OCI-LY1 (cell line): ENCODE measurements at regions not wholly inside any gene's neighbourhood (a gene's known extent, or its start where the extent isn't known, plus 50 kb on each side); places are given as distances from the start of the nearest gene placed in this dataset.
"Not testable (repeated sequence)": the region's sequence is repeated elsewhere in the genome, so short reads cannot be mapped to it uniquely, and the experiment has no call there.

Source experiments
- H2AFZ ChIP-seq: fragments of 200-600 bp; sonication (generic), shearing (Covaris generic); 2 replicates; pipeline ENCODE4 v1.6.0; 2014; ENCODE audit warnings: antibody characterized with exemption, mild to moderate bottlenecking, low read length
- H3F3A ChIP-seq: fragments of 200-600 bp; sonication (generic), shearing (Covaris generic); 2 replicates; pipeline ENCODE4 v1.6.0; 2014; ENCODE audit warnings: mild to moderate bottlenecking, antibody characterized with exemption, low read length, moderate library complexity; ENCODE audit not compliant: insufficient read depth
- H3K27ac ChIP-seq: fragments of 200-600 bp; sonication (generic); 2 replicates; pipeline ENCODE4 v1.5.1; 2014; ENCODE audit warnings: low read length, mixed run types, mild to moderate bottlenecking, low read depth; ENCODE audit not compliant: poor library complexity, severe bottlenecking
- H3K27me3 ChIP-seq: fragments of 200-600 bp; sonication (generic); 2 replicates; pipeline ENCODE4 v1.6.0; 2014; ENCODE audit warnings: antibody characterized with exemption, mild to moderate bottlenecking, low read length, moderate library complexity; ENCODE audit not compliant: insufficient read depth
- H3K36me3 ChIP-seq: fragments of 200-600 bp; sonication (generic); 2 replicates; pipeline ENCODE4 v1.6.1; 2014; ENCODE audit warnings: mild to moderate bottlenecking, antibody characterized with exemption, low read length, moderate library complexity, mixed read lengths; ENCODE audit not compliant: insufficient read depth
- H3K4me1 ChIP-seq: fragments of 200-600 bp; sonication (generic); 2 replicates; pipeline ENCODE4 v1.5.1; 2014; ENCODE audit warnings: mild to moderate bottlenecking, low read length, moderate library complexity; ENCODE audit not compliant: insufficient read depth, severe bottlenecking
- H3K4me2 ChIP-seq: fragments of 200-600 bp; sonication (generic), shearing (Covaris generic); 2 replicates; pipeline ENCODE4 v1.6.1; 2014; ENCODE audit warnings: low read length
- H3K4me3 ChIP-seq: fragments of 200-600 bp; sonication (generic); 2 replicates; pipeline ENCODE4 v1.5.1; 2014; ENCODE audit warnings: low read length, low read depth, mild to moderate bottlenecking, mixed read lengths; ENCODE audit not compliant: poor library complexity, severe bottlenecking
- H3K79me2 ChIP-seq: fragments of 200-600 bp; shearing (Covaris generic); 2 replicates; pipeline ENCODE4 v1.6.1; 2016; ENCODE audit warnings: mixed run types, low read length, mixed read lengths; ENCODE audit not compliant: insufficient read depth
- H3K9ac ChIP-seq: fragments of 200-600 bp; sonication (generic), shearing (Covaris generic); 2 replicates; pipeline ENCODE4 v1.6.1; 2014; ENCODE audit warnings: mild to moderate bottlenecking, low read length, mixed read lengths
- H3K9me2 ChIP-seq: fragments of 200-600 bp; sonication (generic), shearing (Covaris generic); 2 replicates; pipeline ENCODE4 v1.6.1; 2014; ENCODE audit warnings: low read depth, mild to moderate bottlenecking, low read length, mixed read lengths
- H3K9me3 ChIP-seq: fragments of 200-600 bp; shearing (Covaris generic); 2 replicates; pipeline ENCODE4 v1.6.1; 2014; ENCODE audit warnings: low read length, mixed read lengths
- H4K20me1 ChIP-seq: fragments of 200-600 bp; sonication (generic), shearing (Covaris generic); 2 replicates; pipeline ENCODE4 v1.6.0; 2016; ENCODE audit warnings: mild to moderate bottlenecking, low read length; ENCODE audit not compliant: insufficient read depth
- CTCF ChIP-seq: fragments of 200-600 bp; sonication (generic), shearing (Covaris generic); IDR thresholded peaks from 2 replicates; pipeline ENCODE4 v1.5.1; 2017; ENCODE audit warnings: mild to moderate bottlenecking, antibody characterized with exemption, low read length, moderate library complexity, mixed read lengths
- EZH2 ChIP-seq: fragments of 200-600 bp; sonication (generic), shearing (Covaris generic); IDR thresholded peaks from 2 replicates; pipeline ENCODE4 v1.8.0; 2017; ENCODE audit warnings: borderline replicate concordance, mixed run types, mild to moderate bottlenecking, antibody characterized with exemption, low read length, moderate library complexity, mixed read lengths

DNA sequence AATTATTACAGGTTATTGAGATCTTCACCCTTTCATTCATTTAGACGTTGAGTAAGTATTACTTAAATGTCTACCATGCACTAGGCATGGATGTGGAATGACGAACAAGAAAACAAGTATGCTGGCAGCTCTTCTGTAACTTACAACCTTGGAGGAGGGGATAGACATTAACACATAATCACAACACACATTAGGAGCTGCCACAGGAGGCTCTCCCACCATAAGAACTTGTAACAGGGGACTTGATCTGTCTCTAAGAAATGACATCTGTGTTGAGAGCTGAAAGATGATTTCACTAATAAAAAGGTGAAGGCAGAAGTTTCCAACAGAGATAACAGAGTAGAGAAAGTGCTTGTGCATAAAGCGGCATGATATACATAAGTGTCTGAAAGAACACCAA lies 384.7 kb upstream of the ZEB2 start:
- Histone ChIP-seq H3K79me2 (no peaks in the 10 kb centered on the region), H3K36me3 (no peaks in the 10 kb centered on the region), H3K9ac (no peak overlapping the region), H3F3A (no peaks in the 10 kb centered on the region), H3K9me2 (no peaks in the 10 kb centered on the region), H3K27ac (no peak overlapping the region), H3K4me3 (no peak overlapping the region), H3K4me2 (no peak overlapping the region), H2AFZ (no peak overlapping the region), H3K27me3 (no peaks in the 10 kb centered on the region), H4K20me1 (no peaks in the 10 kb centered on the region), H3K9me3 (0 out of 2 replicates have a peak, but pooled peaks cover 2% of the 10 kb centered on the region), H3K4me1 (no peaks in the 10 kb centered on the region)
- TF ChIP-seq CTCF, result no peak
- TF ChIP-seq EZH2, result no peak

DNA sequence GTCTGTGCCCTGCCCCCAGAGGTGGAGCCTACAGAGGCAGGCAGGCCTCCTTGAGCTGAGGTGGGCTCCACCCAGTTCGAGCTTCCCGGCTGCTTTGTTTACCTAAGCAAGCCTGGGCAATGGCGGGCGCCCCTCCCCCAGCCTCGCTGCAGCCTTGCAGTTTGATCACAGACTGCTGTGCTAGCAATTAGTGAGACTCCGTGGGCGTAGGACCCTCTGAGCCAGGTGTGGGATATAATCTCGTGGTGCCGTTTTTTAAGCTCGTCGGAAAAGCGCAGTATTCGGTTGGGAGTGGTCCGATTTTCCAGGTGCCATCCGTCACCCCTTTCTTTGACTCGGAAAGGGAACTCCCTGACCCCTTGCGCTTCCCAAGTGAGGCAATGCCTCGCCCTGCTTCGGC lies 383.1 kb upstream of the ZEB2 start:
- H3K36me3 ChIP-seq, H3K4me1 ChIP-seq, H3K27ac ChIP-seq, H3K4me3 ChIP-seq, H3F3A ChIP-seq, H4K20me1 ChIP-seq, H3K4me2 ChIP-seq, H3K79me2 ChIP-seq, H2AFZ ChIP-seq, H3K9ac ChIP-seq, H3K9me3 ChIP-seq, H3K27me3 ChIP-seq, H3K9me2 ChIP-seq: not testable (repeated sequence)

DNA sequence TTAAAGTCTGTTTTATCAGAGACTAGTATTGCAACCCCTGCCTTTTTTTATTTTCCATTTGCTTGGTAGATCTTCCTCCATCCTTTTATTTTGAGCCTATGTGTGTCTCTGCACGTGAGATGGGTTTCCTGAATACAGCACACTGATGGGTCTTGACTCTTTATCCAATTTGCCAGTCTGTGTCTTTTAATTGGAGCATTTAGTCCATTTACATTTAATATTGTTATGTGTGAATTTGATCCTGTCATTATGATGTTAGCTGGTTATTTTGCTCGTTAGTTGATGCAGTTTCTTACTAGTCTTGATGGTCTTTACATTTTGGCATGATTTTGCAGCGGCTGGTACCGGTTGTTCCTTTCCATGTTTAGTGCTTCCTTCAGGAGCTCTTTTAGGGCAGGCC lies 381.5 kb upstream of the ZEB2 start:
- H3K4me2 ChIP-seq, H3K9ac ChIP-seq, H3K79me2 ChIP-seq, H3K27me3 ChIP-seq, H3K4me1 ChIP-seq, H3K4me3 ChIP-seq, H3F3A ChIP-seq, H3K9me3 ChIP-seq, H3K9me2 ChIP-seq, H3K36me3 ChIP-seq, H4K20me1 ChIP-seq, H2AFZ ChIP-seq, H3K27ac ChIP-seq: not testable (repeated sequence)

DNA sequence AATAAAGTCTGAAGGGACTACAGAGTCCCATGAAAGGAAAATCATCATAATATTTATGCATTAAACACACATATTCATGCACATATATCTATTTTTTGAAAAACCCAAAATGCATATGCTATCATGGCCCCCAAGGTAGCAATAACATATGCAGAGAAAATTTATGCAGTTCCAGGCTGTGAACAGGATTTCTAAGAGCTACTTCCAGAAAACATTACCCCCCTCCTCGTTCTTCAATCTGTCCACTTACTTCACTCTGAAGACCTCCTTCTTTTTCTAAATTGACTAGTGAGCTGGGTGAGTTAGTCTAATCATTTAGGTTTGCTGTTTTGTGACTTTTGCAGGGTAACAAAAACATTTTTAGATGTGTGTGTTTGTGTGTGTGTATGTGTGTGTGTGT lies 376.4 kb upstream of the ZEB2 start:
- Histone ChIP-seq H2AFZ (no peak overlapping the region), H3K4me2 (no peak overlapping the region), H3K9me3 (0 out of 2 replicates have a peak, but pooled peaks cover 2% of the 10 kb centered on the region), H3K9me2 (no peaks in the 10 kb centered on the region), H3F3A (no peaks in the 10 kb centered on the region), H4K20me1 (no peaks in the 10 kb centered on the region), H3K79me2 (no peaks in the 10 kb centered on the region), H3K4me3 (no peak overlapping the region), H3K9ac (no peak overlapping the region), H3K4me1 (peaks cover under 1% of the 10 kb centered on the region), H3K27ac (no peak overlapping the region), H3K27me3 (no peaks in the 10 kb centered on the region), H3K36me3 (no peaks in the 10 kb centered on the region)
- TF ChIP-seq EZH2 (no peak), CTCF (no peak)
